DND-41 (cell line): ENCODE measurements at regions not wholly inside any gene's neighbourhood (a gene's known extent, or its start where the extent isn't known, plus 50 kb on each side); places are given as distances from the start of the nearest gene placed in this dataset.

Experiments used
- EZH2 ChIP-seq: IDR thresholded peaks from 3 replicates; pipeline ENCODE4 v1.6.1; 2012; ENCODE audit warnings: borderline replicate concordance, low read depth, mild to moderate bottlenecking, moderate library complexity, low read length, inconsistent platforms; ENCODE audit not compliant: severe bottlenecking
- TF ChIP-seq, protein P1 (sequence below): IDR thresholded peaks from 2 replicates; pipeline ENCODE4 v1.5.1; 2012; ENCODE audit warnings: borderline replicate concordance, low read length, moderate library complexity, mild to moderate bottlenecking; ENCODE audit not compliant: poor library complexity, severe bottlenecking; ENCODE audit errors: extremely low read depth

DNA sequence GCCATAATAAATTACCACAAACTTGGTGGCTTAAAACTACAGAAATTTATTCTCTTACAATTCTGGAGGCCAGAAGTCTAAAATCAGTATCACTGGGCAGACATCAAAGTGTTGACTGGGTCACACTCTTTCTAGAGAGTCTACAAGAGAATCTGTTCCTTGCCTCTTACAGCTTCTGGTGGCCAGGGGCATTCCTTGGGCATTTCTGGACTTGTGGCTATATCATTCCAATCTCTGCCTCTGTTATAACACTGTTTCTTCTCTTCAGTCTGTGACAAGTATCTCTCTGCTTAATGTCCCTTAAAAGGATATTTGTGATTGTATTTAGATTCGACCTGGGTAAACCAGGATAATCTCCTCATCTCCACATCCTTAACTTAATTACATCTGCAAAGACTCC, 207.3 kb upstream of the DCAF8L1 start:
- TF ChIP-seq, protein P1, sequence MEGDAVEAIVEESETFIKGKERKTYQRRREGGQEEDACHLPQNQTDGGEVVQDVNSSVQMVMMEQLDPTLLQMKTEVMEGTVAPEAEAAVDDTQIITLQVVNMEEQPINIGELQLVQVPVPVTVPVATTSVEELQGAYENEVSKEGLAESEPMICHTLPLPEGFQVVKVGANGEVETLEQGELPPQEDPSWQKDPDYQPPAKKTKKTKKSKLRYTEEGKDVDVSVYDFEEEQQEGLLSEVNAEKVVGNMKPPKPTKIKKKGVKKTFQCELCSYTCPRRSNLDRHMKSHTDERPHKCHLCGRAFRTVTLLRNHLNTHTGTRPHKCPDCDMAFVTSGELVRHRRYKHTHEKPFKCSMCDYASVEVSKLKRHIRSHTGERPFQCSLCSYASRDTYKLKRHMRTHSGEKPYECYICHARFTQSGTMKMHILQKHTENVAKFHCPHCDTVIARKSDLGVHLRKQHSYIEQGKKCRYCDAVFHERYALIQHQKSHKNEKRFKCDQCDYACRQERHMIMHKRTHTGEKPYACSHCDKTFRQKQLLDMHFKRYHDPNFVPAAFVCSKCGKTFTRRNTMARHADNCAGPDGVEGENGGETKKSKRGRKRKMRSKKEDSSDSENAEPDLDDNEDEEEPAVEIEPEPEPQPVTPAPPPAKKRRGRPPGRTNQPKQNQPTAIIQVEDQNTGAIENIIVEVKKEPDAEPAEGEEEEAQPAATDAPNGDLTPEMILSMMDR, result no peak
- no peak for TF ChIP-seq EZH2
